ENCODE measurements at regions not wholly inside any gene's neighbourhood (a gene's known extent, or its start where the extent isn't known, plus 50 kb on each side); places are given as distances from the start of the nearest gene placed in this dataset.

DNA sequence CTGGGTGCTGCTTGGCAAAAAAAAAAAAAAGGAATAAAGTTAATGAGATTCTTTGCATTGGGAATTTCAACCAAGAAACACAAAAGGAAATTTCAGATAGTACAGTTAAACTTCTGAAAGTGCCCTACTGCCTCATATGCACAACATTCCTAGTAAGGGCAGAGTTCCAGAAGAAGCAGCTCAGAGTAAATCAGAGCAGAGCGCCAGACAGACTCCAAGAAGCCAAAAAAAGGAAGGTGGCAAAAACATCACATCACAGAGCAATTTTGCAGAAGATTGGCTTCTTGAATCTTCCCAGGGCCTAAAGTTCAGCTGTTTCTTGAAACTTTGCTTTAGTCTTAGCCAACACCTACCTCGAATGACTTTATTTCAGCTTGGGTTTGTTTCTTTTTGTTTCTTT lies 544.1 kb downstream of the XPNPEP1 start:
- Histone ChIP-seq H3K4me1 (ENCODE audit: control insufficient read depth, insufficient read depth, low read length) (no peaks in the 10 kb centered on the region), H3K4me3 (ENCODE audit: low read length) (no peak overlapping the region), H3K9me3 (ENCODE audit: control insufficient read depth, insufficient read depth, low read length) (peaks cover 3% of the 10 kb centered on the region; the same call in 1 of the 2 replicates), H3K36me3 (ENCODE audit: control insufficient read depth, insufficient read depth, low read length) (no peaks in the 10 kb centered on the region), H3K27ac (ENCODE audit: low read length) (no peak overlapping the region), H3K27me3 (ENCODE audit: control insufficient read depth, insufficient read depth, low read length) (no peaks in the 10 kb centered on the region)
- no peak for DNase-seq (ENCODE audit: low read depth, low spot score)
- no CpG with 5 or more reads among the region's 2 CpGs for WGBS (ENCODE audit: insufficient coverage, insufficient read length)

DNA sequence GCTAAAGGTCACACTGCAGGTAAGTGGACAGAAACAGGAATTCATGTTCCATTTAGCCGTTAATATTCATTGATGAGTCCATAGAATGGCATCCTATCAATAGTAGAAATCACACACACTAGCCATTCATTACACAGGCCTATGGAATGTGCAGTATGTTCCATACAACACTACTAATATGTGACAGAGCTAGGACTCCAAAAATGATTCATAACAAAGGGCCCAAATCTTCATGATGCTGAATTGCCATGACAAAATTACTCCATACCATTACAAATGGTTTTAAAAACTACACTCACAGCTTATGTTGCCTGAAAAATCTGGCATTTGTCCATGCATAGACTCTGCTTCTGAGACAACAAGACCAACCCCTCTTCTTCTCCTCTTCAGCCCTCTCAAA lies 549.1 kb downstream of the XPNPEP1 start:
- no CpG with 5 or more reads among the region's 1 CpG for whole genome bisulfite sequencing (ENCODE audit: insufficient coverage, insufficient read length)
- no peak for DNase-seq (ENCODE audit: low read depth, low spot score)
- H3K4me1 ChIP-seq (ENCODE audit: control insufficient read depth, insufficient read depth, low read length) = no peaks in the 10 kb centered on the region
- peaks cover 2% of the 10 kb centered on the region; the same call in 1 of the 2 replicates for H3K9me3 ChIP-seq (ENCODE audit: control insufficient read depth, insufficient read depth, low read length)
- H3K36me3 ChIP-seq (ENCODE audit: control insufficient read depth, insufficient read depth, low read length) = no peaks in the 10 kb centered on the region
- H3K4me3 ChIP-seq (ENCODE audit: low read length) = no peak overlapping the region
- no peak overlapping the region for H3K27ac ChIP-seq (ENCODE audit: low read length)
- no peaks in the 10 kb centered on the region for H3K27me3 ChIP-seq (ENCODE audit: control insufficient read depth, insufficient read depth, low read length)

DNA sequence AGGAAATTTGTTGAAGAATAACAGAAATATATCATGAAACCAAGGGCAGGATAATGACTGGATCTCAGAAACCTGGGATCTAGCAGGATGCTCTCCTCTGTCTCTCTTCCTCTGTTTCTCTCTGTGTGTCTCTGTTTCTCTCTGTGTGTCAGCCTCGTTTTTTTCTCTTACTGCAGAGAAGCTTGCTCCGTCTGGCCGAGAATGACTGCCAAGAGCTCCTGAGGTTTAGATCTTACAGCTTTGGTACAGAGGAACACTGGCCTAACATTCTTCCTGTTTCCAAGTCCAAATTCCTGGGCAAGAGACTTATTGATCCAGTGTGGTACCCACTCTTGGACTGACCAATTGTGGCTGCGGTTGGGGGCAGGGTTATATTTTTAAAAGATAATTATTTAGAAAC lies 564.0 kb downstream of the XPNPEP1 start:
- Histone ChIP-seq H3K27ac (ENCODE audit: low read length) (no peak overlapping the region), H3K27me3 (ENCODE audit: control insufficient read depth, insufficient read depth, low read length) (no peaks in the 10 kb centered on the region), H3K36me3 (ENCODE audit: control insufficient read depth, insufficient read depth, low read length) (no peaks in the 10 kb centered on the region), H3K4me3 (ENCODE audit: low read length) (no peak overlapping the region), H3K9me3 (ENCODE audit: control insufficient read depth, insufficient read depth, low read length) (no peaks in the 10 kb centered on the region; the same call in 1 of the 2 replicates), H3K4me1 (ENCODE audit: control insufficient read depth, insufficient read depth, low read length) (no peaks in the 10 kb centered on the region)
- no peak for DNase-seq (ENCODE audit: low read depth, low spot score)
- no CpG with 5 or more reads among the region's 4 CpGs for WGBS (ENCODE audit: insufficient coverage, insufficient read length)

DNA sequence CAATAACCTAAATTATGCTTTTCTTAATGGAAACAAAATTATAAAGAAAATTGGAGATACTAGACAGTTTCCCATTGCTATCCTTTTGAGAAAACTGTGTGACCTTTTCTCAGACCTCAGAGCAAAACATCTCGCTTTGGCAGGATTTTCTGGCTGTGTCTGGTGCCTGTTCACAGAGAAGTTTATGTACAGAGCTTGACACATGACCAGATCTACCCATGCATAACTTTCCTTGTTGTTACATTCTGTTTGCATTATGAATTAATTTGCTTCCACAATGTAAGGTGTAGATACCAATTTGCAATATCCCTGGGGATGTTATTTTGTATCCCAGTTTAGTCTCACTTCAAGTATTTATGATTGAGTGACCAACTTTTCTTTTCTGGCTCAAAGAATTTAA lies 565.0 kb downstream of the XPNPEP1 start:
- no peaks in the 10 kb centered on the region for H3K4me1 ChIP-seq (ENCODE audit: control insufficient read depth, insufficient read depth, low read length)
- no peak overlapping the region for H3K27ac ChIP-seq (ENCODE audit: low read length)
- no peaks in the 10 kb centered on the region for H3K27me3 ChIP-seq (ENCODE audit: control insufficient read depth, insufficient read depth, low read length)
- no peak for DNase-seq (ENCODE audit: low read depth, low spot score)
- no peaks in the 10 kb centered on the region; the same call in 1 of the 2 replicates for H3K9me3 ChIP-seq (ENCODE audit: control insufficient read depth, insufficient read depth, low read length)
- no peak overlapping the region for H3K4me3 ChIP-seq (ENCODE audit: low read length)
- no CpG with 5 or more reads among the region's 1 CpG for WGBS (ENCODE audit: insufficient coverage, insufficient read length)
- no peaks in the 10 kb centered on the region for H3K36me3 ChIP-seq (ENCODE audit: control insufficient read depth, insufficient read depth, low read length)

DNA sequence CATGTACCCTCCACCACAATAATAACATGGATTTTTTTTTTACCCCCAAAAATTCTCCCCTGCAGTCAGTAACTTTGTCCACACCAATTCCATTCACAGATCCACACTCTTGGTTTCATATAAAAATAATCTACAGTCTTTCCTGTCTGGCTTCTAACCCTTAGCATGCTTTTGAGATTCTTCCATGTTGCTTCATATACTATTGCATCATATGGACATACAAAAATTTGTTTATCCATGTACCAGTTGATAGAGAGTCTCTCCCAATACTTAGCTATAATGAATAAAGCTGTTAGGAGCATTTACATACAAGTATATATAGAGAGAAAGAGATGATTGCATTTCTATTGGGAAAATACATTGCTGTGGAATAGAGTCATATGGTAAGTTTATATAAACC lies 575.0 kb downstream of the XPNPEP1 start:
- Histone ChIP-seq H3K27ac (ENCODE audit: low read length) (no peak overlapping the region), H3K36me3 (ENCODE audit: control insufficient read depth, insufficient read depth, low read length) (no peaks in the 10 kb centered on the region), H3K4me3 (ENCODE audit: low read length) (no peak overlapping the region), H3K4me1 (ENCODE audit: control insufficient read depth, insufficient read depth, low read length) (no peaks in the 10 kb centered on the region), H3K27me3 (ENCODE audit: control insufficient read depth, insufficient read depth, low read length) (no peaks in the 10 kb centered on the region), H3K9me3 (ENCODE audit: control insufficient read depth, insufficient read depth, low read length) (no peaks in the 10 kb centered on the region; the same call in 1 of the 2 replicates)
- DNase-seq (ENCODE audit: low read depth, low spot score) = no peak

DNA sequence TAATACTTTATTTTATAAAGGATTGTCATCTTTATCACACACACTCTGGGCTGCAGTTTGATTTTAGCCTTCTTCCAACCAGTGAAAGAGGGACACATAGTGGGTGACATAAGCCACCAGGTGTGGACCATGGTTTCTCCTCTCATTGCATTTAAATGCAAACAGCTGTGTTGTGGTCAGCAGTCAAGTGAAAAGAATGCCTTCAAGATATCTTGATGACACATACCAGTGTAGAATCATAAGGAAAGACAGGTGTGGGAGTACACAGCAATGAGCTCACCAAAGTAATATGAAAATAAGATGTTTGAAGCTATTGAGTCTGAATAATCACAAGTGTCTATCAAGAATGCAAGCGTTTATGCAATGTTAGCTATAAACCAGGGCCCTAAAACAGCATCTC lies 580.0 kb downstream of the XPNPEP1 start:
- no peaks in the 10 kb centered on the region for H3K36me3 ChIP-seq (ENCODE audit: control insufficient read depth, insufficient read depth, low read length)
- H3K27ac ChIP-seq (ENCODE audit: low read length) = no peak overlapping the region
- H3K4me1 ChIP-seq (ENCODE audit: control insufficient read depth, insufficient read depth, low read length) = no peaks in the 10 kb centered on the region
- H3K9me3 ChIP-seq (ENCODE audit: control insufficient read depth, insufficient read depth, low read length) = no peaks in the 10 kb centered on the region; the same call in 1 of the 2 replicates
- H3K4me3 ChIP-seq (ENCODE audit: low read length) = no peak overlapping the region
- DNase-seq (ENCODE audit: low read depth, low spot score) = no peak
- no CpG with 5 or more reads among the region's 1 CpG for WGBS (ENCODE audit: insufficient coverage, insufficient read length)
- H3K27me3 ChIP-seq (ENCODE audit: control insufficient read depth, insufficient read depth, low read length) = no peaks in the 10 kb centered on the region

DNA sequence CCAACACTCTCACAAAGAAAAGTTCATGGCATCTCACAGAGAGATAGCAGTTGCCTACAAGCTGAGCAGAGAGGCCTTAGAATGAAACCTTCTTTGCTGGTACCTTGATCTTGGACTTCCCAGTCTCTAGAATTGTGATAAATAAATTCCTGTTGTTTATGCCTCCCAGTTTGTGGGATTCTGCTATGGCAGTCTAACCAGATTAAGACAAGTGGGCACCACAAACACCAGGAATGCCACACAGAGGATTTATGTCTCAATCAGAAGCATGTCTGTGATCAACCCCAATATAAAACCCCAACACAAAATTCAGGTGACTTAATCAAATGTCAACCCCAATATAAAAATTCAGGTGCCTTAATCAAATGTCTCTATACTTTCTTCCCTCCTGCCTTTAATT lies 581.3 kb downstream of the XPNPEP1 start:
- DNase-seq (ENCODE audit: low read depth, low spot score) = no peak
- H3K27me3 ChIP-seq (ENCODE audit: control insufficient read depth, insufficient read depth, low read length) = no peaks in the 10 kb centered on the region
- no peak overlapping the region for H3K27ac ChIP-seq (ENCODE audit: low read length)
- H3K9me3 ChIP-seq (ENCODE audit: control insufficient read depth, insufficient read depth, low read length) = no peaks in the 10 kb centered on the region; the same call in 1 of the 2 replicates
- no peak overlapping the region for H3K4me3 ChIP-seq (ENCODE audit: low read length)
- H3K4me1 ChIP-seq (ENCODE audit: control insufficient read depth, insufficient read depth, low read length) = no peaks in the 10 kb centered on the region
- H3K36me3 ChIP-seq (ENCODE audit: control insufficient read depth, insufficient read depth, low read length) = no peaks in the 10 kb centered on the region

DNA sequence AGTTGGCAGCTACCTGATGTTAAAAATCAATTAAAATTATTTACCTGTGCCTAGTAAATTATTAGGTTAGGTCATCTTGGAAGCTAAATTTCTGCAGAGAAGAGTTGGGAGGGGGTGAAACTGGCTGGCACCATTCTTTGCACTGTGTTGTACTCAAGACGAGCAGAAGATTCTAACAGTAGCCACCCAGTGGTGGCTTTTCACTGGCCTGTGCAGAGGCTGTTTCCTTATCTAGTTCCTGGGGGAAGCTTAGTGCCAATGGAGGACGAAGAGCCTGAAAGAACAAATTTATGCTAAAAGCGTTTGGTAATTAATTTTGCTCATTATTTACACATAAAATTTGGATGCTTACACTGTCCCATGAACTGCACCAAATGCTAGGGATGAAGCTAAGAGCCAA lies 595.3 kb downstream of the XPNPEP1 start:
- no CpG with 5 or more reads among the region's 3 CpGs for WGBS (ENCODE audit: insufficient coverage, insufficient read length)
- Histone ChIP-seq H3K27me3 (ENCODE audit: control insufficient read depth, insufficient read depth, low read length) (no peaks in the 10 kb centered on the region), H3K4me3 (ENCODE audit: low read length) (no peak overlapping the region), H3K27ac (ENCODE audit: low read length) (no peak overlapping the region), H3K9me3 (ENCODE audit: control insufficient read depth, insufficient read depth, low read length) (no peaks in the 10 kb centered on the region), H3K36me3 (ENCODE audit: control insufficient read depth, insufficient read depth, low read length) (no peaks in the 10 kb centered on the region), H3K4me1 (ENCODE audit: control insufficient read depth, insufficient read depth, low read length) (no peaks in the 10 kb centered on the region)
- no peak for DNase-seq (ENCODE audit: low read depth, low spot score)

DNA sequence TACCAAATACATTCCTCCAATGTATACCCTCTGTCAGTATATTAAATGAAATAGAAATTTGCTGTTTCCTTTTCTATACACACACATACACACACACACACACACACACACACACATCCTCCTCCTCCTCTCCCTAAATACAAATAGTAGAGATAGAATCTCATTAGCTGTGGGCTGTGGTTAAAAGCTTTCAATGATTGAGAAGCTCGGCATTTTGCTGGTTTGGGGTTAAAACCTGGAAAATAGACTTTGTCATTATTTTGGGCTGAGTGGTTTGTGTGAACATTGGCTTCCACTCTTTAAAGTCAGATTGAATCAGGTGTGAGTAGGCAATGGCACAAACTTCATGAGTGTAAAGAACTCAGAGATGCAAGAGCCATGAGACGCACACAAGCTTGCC lies 596.0 kb downstream of the XPNPEP1 start:
- Histone ChIP-seq H3K36me3 (ENCODE audit: control insufficient read depth, insufficient read depth, low read length) (no peaks in the 10 kb centered on the region), H3K4me3 (ENCODE audit: low read length) (no peak overlapping the region), H3K27ac (ENCODE audit: low read length) (no peak overlapping the region), H3K4me1 (ENCODE audit: control insufficient read depth, insufficient read depth, low read length) (no peaks in the 10 kb centered on the region), H3K9me3 (ENCODE audit: control insufficient read depth, insufficient read depth, low read length) (no peaks in the 10 kb centered on the region), H3K27me3 (ENCODE audit: control insufficient read depth, insufficient read depth, low read length) (no peaks in the 10 kb centered on the region)
- no peak for DNase-seq (ENCODE audit: low read depth, low spot score)
- WGBS (ENCODE audit: insufficient coverage, insufficient read length) = no CpG with 5 or more reads among the region's 2 CpGs

DNA sequence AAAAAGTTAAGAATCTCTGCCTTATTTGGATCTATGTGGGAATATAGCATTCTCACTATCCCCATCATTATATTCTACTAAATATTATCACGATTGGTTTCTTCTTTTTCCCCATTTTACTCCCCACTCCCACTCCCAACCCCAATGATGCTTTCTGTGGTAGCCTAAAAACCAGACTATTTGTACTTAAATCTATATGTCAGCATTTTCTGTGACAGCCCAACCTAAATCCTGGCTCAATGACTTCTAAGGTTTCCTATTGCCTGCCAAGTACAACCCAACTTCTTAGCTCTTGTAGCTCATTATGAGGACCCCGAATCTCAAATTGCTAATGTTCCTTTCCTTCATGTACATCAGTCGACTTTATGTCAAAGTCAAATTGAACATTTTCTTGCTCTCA lies 598.6 kb downstream of the XPNPEP1 start:
- no peak for DNase-seq (ENCODE audit: low read depth, low spot score)
- H3K4me1 ChIP-seq (ENCODE audit: control insufficient read depth, insufficient read depth, low read length) = no peaks in the 10 kb centered on the region
- no peak overlapping the region for H3K4me3 ChIP-seq (ENCODE audit: low read length)
- 100% methylated on average over 1 of the region's 3 CpGs for WGBS (ENCODE audit: insufficient coverage, insufficient read length)
- H3K9me3 ChIP-seq (ENCODE audit: control insufficient read depth, insufficient read depth, low read length) = no peaks in the 10 kb centered on the region
- no peaks in the 10 kb centered on the region for H3K36me3 ChIP-seq (ENCODE audit: control insufficient read depth, insufficient read depth, low read length)
- no peaks in the 10 kb centered on the region for H3K27me3 ChIP-seq (ENCODE audit: control insufficient read depth, insufficient read depth, low read length)
- no peak overlapping the region for H3K27ac ChIP-seq (ENCODE audit: low read length)

DNA sequence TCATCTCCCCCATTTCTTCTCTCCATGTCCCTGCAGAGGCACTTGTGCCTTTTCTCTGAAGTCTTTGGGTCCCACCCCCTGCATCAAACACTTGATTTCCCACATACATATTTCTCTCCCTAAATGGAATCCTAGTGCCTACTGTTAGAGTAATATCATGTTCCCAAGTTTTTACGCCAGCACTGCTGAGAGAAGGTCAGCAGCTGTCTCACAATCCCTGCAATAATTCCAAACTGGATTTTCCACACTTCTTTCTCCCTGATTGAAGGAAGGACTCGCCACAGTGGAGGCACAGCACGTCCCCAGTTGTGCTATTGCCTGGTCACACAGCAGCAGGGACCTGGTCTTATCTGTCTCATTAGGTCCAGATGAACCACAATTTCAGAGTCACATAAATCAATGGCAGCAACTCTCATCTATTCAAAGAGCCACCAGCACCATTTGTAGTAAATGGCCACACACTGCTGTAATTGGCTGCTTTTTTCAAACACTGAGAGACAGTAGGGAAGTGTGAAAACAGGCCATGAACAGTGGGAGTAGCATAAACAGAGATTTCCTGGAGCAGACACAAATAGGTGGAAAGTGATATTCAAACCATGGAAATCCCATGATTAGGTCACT lies 605.5 kb downstream of the XPNPEP1 start:
- H3K36me3 ChIP-seq (ENCODE audit: control insufficient read depth, insufficient read depth, low read length) = no peaks in the 10 kb centered on the region
- H3K9me3 ChIP-seq (ENCODE audit: control insufficient read depth, insufficient read depth, low read length) = no peaks in the 10 kb centered on the region
- WGBS (ENCODE audit: insufficient coverage, insufficient read length) = no CpG with 5 or more reads among the region's 3 CpGs
- no peak overlapping the region for H3K4me3 ChIP-seq (ENCODE audit: low read length)
- H3K4me1 ChIP-seq (ENCODE audit: control insufficient read depth, insufficient read depth, low read length) = no peaks in the 10 kb centered on the region
- H3K27ac ChIP-seq (ENCODE audit: low read length) = no peak overlapping the region
- no peak for DNase-seq (ENCODE audit: low read depth, low spot score)
- H3K27me3 ChIP-seq (ENCODE audit: control insufficient read depth, insufficient read depth, low read length) = no peaks in the 10 kb centered on the region
